HG03558 (cell line): ENCODE measurements at regions not wholly inside any gene's neighbourhood (a gene's known extent, or its start where the extent isn't known, plus 50 kb on each side); places are given as distances from the start of the nearest gene placed in this dataset.
"Not testable (repeated sequence)": the region's sequence is repeated elsewhere in the genome, so short reads cannot be mapped to it uniquely, and the experiment has no call there.

Experiments used
- ATAC-seq: cut with Tn5 transposase; IDR thresholded peaks from one replicate; pipeline ENCODE4 v1.9.1; 2021; ENCODE audit warnings: moderate number of reproducible peaks; ENCODE audit not compliant: unreplicated experiment; ENCODE audit errors: extremely low read depth

DNA sequence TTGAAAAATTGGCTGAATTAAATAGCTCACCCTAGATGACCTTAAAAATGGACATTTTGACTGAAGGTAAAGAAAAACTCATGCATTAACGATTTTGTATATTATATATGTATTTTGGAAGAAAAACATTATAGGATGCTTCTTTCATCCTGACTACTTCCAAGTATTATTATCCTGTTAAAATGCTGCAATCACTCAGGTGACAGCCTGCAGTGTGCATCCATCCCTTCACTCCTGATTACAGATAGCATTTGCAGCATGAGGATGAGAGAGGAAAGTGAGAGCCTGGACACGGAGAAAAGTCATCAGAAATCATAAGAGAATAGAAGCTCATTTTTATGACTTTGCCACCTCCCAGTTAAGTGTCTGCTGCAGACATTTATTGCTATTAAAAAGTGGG lies 1055.6 kb downstream of the PCDH17 start:
- no peak for ATAC-seq

DNA sequence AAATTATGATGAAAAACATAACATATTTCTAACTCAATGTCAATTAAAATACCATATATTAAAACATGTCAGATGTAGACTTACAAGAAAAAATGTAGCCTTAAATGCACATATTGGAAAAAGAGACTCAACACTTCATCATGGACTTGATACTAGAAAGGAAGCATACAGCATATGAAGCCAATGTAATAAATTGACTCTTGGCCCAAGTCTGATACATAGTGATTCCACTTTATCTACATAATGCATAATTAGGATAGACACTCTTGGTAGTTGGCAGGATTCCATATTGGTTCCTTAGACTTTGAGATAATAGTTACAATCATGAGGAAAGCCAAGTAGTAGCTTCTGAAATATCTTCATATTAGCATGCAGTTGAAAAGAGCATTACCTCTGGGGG lies 1067.0 kb downstream of the PCDH17 start:
- no peak for ATAC-seq

DNA sequence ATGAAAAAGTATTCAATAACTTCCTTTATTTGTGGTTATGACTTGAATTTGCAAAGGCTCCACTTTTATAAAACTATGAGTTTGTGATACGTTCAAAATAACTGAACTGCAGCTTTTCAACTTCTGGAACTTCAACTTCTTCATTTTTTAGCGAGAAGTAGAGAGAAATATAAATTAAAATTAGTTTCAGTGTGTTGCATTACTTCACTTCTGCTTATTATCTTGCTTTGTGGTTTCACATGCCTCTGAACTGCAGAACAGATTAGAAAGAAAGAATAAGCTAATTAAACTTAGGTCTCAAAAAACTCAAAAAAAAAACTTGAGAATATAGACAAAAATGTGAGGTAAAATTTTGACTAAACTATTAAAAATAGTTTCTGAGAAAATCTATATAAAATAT lies 1073.4 kb downstream of the PCDH17 start:
- ATAC-seq: no peak

DNA sequence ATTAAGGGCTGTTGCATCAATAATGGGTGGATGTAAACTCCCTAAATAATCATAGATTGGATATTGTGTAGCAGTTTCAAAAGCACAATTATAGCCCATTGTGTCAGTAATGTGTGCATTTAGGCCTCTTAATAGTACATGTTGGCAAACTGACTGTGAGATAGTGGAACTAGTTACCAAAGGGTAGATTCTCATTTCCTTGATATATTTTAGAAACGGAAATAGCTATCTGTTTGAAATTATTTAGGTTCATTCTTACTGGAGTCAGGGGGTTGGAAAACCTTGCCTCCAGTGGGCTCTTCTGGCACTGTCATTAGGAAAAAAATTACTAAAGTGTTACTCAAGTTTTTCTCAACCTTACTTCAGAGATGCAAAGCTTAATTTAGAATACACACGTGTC lies 1074.9 kb downstream of the PCDH17 start:
- ATAC-seq: no peak

DNA sequence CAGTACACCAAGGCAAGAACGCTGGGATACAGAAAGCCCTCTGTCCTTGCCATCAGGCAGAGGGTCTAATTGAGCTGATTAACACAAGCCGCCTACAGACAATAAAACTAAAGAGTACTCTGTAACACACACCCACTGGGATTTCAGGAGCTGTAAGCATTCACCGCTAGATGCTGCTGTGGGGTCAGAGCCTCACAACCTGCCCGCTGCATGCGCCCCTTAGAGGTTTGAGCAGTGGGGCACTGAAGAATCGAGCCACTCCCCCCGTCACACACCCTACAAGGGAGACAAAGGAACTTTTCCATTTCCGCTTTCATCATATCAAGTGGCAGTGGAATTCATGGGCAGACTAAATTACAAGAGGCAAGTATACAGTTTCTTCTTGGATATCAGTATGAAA lies 1080.6 kb downstream of the PCDH17 start:
- ATAC-seq: no peak

DNA sequence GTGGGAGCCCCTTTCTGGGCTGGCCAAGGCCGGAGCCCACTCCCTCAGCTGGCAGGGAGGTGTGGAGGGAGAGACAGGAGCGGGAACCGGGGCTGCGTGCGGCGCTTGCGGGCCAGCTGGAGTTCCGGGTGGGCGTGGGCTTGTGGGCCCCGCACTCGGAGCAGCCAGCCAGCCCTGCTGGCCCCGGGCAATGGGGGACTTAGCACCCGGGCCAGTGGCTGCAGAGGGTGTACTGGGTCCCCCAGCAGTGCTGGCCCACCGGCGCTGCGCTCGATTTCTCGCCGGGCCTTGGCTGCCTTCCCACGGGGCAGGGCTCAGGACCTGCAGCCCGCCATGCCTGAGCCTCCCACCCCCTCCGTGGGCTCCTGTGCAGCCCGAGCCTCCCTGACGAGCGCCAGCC lies 1082.5 kb downstream of the PCDH17 start:
- not testable (repeated sequence) for ATAC-seq

DNA sequence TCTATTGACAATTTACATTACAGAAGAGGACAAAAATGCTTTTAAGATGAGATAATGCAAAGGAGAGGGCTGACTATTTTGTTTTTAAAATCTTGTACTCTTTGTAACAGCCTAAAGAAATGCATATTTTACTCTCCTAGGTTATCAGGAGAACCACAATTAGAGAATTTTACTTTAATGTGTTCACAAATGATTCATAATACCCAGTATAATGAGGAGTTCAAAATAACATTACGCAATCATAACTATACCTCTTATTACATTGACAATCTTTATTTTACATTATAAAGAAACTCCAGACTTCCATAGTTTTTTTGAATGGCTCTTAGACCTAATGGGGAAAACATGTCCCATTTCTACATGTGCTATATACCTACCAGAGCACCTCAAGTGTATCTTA lies 1089.7 kb downstream of the PCDH17 start:
- ATAC-seq: no peak

DNA sequence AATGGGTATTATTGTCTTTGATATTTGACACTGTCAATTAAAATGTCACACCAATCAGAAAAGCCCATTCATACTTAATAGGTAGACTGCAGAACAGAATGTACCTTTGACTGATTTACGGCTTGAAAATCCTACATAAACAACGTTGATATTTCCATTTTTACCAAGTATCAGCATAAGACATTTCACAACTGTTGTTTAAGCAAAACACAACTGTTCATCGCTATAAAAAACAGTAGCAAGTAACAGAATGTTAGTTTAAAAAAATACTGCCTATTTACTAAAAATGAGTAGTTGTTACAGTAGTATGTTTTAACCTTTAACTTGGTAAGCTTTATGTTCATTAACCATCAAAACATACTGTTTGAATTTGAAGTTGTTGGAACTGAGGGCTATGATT lies 1096.6 kb downstream of the PCDH17 start:
- no peak for ATAC-seq

DNA sequence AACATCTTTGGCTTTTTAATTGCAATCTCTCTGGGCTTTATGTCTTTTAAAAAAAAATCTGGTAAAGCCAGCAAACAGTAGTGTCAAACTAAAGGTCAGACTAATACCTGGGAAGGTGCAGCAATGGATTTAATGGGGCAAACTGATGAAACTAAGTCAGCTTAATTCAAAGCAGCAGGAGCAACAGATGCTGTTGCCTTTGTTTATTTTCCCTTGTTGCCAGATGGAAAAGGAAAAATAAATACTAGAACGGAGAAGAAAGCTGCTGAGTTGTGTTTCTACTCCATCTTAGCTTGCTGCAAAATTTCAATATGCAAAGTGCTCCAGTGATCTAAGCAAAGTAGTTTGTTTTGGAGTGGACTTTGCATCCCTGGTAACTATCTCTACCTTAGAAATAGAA lies 1097.8 kb downstream of the PCDH17 start:
- no peak for ATAC-seq

DNA sequence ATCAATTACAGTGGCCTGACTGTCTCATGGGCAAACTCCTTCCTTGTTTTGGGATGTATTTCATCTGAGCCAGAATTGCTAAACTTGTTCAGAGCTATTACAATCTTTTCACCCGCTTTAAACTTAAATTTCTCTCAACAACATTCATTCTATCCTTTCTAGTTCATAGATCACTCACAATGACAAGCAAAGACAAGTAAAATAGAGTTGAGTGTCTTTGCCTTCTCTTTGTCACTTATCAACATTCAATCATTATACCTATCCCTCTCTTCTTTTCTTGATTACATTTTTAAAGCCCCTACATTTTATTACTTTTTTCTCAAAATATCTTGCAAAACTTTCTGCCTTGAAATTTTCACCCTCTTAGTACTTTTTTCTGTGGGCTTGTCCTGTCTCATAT lies 1113.1 kb downstream of the PCDH17 start:
- no peak for ATAC-seq

DNA sequence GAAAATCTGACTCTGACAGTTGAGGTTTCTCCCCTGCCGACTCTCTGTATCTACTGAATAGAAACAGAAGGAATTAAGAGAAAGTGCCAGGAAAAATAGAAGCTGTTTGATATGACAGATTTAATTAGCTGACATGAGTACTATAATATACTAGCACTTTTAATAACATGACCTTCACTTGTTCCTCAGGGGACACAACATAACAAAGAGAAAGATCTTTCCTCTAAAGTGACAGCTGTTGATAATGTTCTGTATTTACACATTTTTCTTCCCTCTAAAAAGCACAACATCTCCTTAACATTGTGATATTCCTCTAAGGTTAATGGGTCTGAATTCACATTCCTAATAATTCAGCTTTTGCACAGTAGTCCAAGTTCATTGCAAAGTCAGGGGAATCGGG lies 1136.0 kb downstream of the PCDH17 start:
- ATAC-seq: no peak

DNA sequence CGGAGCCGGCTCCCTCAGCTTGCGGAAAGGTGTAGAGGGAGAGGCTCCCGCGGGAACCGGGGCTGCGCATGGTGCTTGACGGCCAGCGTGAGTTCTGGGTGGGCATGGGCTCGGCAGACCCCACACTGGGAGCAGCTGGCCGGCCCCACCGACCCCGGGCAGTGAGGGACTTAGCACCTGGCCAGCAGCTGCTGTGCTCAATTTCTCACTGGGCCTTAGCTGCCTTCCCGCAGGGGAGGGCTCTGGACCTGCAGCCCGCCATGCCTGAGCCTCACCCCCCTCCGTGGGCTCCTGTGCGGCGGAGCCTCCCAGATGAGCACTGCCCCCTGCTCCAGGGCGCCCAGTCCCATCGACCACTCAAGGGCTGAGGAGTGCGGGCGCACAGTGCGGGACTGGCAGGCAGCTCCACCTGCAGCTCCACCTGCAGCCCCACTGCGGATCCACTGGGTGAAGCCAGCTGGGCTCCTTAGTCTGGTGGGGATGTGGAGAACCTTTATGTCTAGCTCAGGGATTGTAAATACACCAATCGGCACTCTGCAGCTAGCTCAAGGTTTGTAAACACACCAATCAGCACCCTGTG lies 1141.8 kb downstream of the PCDH17 start:
- ATAC-seq: no peak

DNA sequence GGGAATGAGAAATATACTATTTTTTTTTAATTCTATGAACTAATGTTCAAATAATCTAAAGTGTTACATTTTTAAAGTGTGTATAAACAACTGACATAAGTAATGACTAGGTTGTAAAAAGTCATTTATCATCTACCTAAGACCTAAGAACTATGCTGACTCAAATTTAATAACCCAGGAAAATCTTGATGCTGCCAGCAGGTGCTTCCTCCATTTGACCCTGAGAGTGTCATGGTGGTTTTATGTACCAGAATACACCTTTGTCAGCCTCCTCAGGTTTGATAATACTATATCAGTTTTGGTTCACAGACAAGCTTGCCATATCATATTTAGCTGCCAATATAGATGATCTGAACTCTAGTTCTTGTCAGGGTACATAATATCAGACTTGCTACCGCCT lies 1151.2 kb downstream of the PCDH17 start:
- ATAC-seq: no peak

DNA sequence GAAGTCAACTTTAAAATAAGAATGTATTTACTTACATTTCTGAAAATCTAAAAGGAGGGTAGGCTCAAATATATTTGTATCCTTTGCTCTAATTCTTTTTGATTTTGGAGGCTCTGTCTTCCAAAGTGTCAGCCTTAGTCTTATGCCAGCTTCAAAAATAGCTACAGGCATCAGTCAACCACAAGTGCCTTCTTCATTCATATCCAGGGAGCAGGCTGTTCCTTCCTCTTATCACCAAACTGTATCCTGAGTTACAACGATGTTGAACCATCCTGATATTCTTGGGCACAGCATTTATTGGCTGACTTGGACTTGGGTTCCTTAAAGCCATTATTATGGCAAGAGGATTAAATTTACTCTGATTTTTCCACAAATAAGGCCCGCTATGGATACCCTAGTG lies 1161.3 kb downstream of the PCDH17 start:
- ATAC-seq: no peak

DNA sequence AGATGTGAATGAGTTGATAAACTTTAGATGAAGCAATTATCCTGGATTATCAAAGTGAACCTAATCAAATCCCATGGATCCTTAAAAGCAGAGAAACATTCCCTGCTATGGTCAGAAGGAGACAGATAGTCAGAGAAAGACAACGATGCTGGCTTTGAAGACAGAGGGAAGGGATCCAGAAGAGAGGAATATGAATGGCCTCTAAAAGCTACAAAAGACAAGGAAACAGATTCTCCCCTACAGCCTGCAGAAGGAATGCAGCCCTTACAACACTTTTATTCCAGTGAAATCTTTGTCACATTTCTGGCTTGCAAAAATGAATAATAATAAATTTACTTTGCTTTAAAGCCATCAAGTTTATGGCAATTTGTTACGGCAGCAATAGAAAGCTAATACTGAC lies 1164.2 kb downstream of the PCDH17 start:
- ATAC-seq: no peak

DNA sequence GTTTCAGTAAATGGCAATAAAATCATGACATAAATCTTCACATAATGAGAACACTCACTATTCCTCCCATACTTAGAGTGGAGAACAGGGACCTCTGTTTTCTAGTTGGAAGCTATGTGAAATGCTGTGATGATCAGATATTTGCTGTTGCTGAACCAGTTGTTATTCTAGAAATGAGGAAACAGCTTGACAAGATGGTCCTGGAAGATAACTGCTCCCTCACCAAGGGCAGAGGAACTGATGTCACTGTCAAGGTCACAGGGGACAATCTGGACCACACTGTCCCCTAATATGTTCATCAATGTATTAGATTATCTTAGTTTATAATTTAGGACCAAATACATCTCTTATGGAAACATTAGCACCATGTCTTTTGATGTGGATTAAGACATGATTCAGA lies 1173.3 kb downstream of the PCDH17 start:
- ATAC-seq: no peak

DNA sequence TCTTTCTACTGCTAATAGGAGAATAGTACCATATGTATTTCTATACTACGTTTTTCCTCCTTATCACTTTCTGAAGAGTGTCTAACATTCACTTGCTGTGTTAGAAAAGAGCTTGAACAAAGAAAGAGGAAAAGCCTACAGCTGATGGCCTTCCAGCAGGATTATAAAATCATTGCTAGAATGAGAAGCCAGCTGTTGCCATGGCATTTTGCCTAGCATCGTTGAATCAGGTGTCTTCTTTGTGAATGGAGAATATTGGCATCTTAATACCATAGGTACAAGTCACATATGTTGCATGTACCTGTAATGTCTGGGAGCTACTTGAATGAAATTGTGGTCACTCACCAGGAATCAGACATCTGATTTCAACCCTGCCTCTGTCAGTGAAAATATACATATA lies 1174.9 kb downstream of the PCDH17 start:
- no peak for ATAC-seq

DNA sequence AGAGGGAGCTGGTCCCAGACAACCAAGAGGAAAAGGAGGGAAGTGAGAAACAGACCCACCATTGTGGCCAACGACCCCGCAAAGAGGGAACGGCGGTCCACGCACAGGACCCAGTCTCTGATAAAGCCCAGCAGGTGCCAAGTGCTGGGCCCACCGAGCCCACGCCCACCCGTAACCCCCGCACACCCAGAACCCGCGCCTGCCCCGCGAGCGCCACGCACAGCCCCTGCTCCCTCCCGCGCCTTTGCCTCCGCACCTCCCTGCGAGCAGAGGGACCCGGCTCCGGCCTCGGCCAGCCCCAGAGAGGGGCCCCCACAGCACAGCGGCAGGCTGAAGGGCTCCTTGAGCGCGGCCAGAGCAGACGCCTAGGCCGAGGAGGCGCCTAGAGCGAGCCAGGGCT lies 1192.2 kb downstream of the PCDH17 start:
- ATAC-seq: no peak

DNA sequence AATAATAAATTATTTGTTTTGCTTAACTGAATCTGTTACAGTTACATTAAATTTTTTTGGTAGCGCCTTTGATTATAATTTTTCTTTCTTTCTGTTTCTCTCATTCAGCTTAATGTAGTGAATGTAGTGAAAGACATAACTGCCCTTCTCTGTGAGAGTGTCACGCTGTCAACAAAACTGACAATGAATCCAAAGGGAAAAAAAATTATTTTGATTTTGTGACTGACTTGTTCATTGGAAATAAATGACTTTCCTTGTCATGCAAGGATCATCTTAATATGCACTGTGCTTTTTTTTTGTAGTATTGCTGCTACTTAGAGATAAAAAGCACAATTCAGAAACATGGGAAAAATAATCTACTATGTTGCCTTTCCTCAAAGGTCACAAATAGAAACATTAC lies 1196.4 kb downstream of the PCDH17 start:
- no peak for ATAC-seq

DNA sequence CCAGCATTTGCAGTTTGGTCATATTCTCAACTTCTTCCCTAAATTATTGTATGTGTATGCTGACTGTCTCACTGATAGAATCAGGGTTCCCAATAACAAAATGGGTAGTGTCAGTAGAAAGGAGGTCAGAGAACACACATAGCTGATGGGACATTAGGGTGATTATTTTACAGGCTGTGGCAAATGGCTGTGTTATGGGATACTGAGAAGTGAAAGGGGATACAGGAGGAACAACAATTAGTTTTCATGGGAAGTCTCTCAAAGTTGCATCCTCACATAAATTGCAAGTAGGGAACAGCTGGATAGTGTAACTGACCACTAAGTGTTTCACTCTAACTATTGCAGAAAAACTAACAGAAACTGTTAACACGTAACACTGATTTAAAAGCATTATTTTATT lies 1199.3 kb downstream of the PCDH17 start:
- no peak for ATAC-seq

DNA sequence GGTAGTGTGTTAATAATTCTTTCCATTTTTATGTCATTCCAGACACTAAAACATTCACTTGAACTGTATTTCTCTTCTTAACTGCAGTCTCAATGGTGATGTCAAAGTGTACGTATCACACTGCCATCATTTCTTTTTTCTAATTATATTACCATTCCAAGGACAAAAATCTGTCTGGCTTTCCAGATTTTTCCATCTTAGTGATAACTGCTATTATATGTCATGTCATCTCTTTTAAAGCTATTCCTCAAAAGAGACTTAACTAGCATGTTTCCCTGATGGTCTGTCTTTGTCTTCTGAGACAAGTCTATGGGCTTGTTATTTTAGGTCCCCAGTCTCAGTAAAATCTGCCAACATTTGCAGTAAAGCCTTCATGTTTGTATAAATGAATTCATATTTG lies 1207.1 kb downstream of the PCDH17 start:
- ATAC-seq: no peak

DNA sequence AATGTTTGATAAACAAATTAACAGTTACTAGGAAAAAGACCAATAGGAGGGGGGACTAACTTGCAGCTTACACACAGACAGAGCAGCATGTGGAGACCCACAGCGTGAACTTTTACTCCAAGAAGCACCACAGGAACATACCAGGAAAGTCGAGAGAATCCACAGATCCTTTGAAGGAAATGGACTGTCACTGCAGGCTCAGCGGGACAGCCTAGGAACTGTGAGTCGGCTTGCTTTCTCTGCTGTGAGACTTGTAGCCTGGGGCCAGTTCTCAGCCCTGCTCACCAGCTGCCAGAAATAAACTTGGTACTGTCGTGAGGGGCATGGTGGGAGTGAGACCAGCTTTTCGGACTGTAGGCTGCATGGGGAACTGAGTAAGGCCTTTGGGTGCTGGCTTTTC lies 1211.5 kb downstream of the PCDH17 start:
- ATAC-seq: no peak

DNA sequence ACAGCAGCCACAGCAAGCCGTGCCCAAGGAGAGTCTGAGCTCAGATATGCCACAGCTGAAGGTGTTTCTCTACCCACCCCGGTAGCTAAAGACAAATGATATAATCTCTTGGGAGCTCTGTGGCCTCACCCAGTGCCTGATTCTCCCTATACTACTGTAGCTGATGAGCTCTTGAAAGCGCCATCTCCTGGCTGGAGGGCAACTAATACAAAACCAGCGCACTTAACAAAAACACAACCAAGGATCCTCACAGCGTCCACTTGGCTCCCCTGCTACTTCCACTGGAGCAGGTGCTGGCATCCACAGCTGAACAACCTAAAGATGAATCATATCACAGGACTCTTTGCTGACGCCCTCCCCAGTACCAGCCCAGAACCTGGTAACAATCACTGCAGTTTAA lies 1212.0 kb downstream of the PCDH17 start:
- no peak for ATAC-seq
